GM18909 (cell line): ENCODE measurements at regions not wholly inside any gene's neighbourhood (a gene's known extent, or its start where the extent isn't known, plus 50 kb on each side); places are given as distances from the start of the nearest gene placed in this dataset.

ENCODE experiments used
- ATAC-seq: cut with Tn5 transposase; IDR thresholded peaks from one replicate; pipeline ENCODE4 v1.9.1; 2021; ENCODE audit warnings: mild to moderate bottlenecking; ENCODE audit not compliant: unreplicated experiment, poor library complexity

DNA sequence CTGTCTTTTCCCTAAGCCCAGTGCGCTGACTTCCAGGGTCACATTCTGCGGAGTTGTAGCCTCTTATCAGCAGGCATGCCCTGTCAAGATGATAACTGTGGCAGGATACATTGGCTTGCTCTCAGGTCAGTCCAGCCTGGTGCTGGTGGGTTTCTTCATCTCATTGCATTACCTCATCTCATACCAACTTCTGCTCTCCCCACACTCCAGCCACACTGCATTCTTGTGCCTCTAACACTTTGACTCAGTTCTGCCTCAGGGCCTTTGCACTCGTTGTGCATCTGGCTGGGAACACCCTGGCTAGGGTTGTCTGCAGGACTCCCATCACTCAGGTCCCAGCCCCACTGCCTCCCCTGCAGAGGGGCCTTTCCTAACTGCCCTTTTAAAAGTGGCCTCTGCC, 110.3 kb upstream of the BACH2 start:
- ATAC-seq, result no peak

DNA sequence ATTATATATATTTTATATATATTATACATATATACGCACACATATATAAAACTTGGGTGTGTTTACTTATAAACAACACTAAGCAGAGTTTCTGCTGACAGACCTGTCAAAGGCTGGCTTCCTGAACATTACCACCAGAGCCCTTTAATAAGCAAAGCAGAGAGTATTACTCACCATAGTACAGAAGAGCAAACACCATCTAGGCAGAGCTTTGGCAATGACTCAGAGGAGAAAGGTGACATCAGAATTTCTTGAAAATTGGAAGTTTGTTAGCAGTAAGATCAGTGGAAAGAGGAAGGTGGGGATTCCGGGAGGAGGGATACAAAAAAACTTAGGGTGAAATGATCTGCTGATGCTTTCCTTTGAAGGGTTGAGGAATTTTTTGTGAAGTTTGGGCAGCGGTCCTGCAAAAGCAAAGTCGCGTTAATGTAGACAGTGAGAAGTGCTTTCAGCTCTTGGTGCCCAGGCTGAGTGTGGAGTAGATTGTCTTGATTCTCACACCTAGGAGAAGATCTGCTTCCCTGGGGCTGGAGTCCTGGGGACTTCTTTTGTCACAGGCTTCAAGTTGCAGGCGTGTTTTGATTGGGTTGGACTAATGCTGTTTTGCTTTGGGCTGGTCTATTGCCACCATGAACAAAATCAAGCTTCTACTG, 109.6 kb upstream of the BACH2 start:
- ATAC-seq, result no peak

DNA sequence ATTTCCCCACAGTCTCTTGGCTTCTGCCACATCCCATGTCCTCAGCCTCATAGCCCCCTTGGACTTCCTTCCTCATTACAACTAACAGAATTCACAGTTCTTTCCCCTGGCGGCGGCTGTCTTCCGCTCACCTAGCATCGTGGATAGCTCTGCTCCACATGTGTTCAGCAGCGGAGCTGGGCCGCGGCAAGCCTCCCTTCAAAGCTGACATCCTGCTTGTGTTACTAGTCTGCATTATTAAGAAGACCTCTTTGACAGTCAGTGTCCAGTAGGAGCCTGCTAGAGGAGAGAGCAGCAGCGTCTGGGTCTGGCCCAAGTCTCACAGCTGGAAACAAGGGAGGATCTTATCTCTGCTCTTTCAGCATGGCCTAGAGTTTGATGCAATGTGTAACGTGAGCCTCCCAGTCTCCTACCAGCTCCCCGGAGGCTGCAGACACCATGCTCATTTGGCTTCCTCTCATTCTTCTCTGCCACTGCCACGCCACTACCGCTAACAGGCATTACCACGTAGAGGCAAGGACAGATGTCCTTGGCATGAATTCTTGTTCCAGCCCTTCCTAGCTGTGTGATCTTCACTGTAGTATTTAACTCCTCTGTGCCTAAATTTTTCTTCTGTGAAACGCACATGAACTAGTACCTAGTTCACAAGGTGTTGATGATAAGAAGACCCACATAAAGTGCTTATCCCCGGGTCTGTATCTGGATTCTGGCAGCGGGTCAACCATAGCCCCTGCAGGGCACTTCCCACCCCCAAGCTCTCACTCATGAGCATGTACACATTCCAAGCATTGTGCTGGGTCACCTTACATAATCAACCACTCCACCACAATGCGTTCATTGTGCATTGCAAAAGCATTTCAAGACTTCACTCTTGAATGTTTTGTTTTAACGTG, 107.1 kb upstream of the BACH2 start:
- ATAC-seq, result no peak

DNA sequence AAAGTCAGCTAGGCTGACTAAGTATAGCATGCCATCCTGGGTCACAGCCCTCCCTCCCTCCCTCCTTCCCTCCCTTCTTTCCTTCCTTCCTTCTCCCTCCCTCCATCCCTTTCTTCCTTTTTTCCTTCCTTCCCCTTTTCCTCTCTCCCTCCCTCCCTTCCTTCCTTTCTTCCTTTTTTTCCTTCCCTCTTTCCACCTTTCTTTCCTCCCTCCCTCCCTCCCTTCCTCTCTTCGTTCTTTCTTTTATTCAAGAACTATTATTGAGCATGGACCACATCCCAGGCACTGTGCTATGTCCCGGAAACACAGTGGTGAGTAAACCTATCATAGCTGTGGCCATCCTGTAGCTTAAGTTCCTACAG, 106.2 kb upstream of the BACH2 start:
- no peak for ATAC-seq

DNA sequence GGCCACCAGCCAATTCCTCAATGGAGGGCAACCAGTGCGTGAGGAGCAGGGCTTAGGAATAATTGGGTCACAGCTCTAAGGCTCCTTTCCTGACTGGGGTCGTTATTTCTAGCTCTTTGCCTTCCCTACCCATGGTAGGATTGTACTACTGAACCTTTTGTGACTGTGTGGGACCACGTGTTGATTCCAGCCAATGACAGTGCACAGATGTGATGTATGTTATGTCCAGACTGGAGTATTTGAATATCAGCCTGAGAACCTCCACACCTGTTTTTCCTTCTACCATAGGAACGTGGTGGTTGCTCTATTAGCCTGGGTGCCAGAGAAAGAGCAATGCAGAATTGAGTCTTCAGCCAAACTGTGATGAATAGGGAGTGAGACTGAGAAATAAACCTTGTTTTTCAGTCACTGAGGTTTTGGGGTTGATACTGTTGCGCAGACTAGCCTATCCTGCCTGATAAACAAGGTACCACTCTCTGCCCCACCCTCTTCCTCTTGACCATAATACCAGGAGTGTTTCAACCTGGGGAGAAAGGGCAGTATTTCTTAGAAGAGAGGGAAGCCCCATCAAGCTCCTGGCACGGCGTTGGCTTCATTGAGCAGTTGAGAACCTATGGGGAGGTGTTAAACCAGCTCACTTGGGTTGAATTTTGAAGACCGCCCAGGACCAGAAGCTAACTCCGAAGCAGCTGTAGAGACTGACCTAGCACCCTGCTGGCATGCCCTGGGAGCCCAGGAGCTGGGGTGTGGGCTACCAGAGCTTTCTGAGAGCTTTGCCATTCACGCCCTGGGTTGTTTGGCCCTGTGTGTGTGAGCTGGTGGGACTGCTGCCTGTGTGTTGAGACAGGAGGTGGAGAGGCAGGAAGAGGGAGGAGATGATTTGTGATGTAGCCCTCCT, 105.5 kb upstream of the BACH2 start:
- no peak for ATAC-seq

DNA sequence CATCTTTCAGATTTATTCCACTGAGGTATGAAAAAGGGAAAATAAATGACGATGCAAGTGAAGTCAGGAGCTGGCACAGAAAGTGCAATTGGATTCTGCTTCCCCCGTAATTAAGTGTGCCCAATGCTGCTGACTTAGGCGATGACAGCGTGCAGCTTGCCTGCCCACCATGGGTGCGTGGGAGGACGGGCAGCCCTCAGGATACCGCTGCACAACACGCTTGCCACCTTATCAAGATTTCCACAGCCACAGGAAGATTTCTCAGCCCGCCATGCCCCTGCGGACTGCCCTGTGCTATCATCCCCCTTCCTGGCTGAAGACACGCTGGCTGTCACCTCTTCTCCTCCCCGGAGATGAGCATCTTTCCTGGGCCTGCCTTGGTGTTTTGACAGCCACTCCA, 103.3 kb upstream of the BACH2 start:
- ATAC-seq, result no peak

DNA sequence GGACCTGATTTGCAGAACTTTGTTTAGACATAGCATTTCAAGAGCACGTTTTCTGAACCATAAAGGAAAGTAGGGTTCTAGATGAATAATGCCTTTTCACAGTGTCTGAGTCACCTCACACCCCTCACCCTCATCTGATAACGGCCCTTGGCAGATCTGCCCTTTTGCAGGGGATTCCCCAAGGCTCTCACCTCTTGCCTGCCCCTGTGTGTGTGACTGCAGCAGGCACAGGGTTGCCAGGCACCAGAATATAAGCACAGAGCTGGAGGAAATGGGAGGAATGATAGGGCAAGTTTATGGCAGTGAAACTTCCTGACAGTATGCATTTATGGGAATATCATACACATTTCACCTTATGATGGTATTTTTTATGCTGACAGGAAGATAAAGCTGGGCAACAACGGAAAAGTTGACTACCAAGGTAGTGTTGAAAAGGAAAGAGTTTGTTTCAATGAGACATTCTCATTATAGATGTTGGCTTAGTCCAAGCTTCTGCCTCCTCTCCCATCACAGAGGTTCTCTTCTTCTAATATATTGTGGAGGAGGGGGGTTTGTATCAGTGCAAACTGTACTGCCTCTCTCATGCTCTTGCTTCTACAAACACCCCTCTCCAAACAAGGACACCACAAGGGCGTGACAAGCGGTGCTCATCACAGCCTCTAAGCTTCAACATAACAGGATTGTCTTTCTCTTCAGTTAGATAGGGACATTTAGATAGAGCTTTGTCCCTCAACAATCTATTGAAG, 101.5 kb upstream of the BACH2 start:
- ATAC-seq, result peak; percentile 56

DNA sequence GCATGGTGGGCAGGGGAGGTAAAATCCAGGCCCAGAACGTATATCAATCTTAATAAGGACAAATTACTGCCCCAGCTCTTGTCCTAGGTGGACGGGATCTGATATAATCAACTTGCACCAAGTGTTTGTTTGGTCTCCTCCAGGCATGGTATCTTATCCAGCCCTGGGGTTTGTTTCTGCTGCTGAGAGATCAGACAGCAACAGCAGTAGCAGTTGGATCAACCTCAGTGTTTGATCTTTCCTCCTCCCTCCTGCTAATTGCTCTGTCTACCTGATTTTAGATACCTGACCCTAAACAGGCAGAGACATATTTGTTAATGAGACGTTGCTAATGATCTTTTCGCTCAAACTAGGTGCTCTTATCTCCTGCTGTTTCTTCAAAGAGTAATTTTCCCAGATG, 100.4 kb upstream of the BACH2 start:
- no peak for ATAC-seq

DNA sequence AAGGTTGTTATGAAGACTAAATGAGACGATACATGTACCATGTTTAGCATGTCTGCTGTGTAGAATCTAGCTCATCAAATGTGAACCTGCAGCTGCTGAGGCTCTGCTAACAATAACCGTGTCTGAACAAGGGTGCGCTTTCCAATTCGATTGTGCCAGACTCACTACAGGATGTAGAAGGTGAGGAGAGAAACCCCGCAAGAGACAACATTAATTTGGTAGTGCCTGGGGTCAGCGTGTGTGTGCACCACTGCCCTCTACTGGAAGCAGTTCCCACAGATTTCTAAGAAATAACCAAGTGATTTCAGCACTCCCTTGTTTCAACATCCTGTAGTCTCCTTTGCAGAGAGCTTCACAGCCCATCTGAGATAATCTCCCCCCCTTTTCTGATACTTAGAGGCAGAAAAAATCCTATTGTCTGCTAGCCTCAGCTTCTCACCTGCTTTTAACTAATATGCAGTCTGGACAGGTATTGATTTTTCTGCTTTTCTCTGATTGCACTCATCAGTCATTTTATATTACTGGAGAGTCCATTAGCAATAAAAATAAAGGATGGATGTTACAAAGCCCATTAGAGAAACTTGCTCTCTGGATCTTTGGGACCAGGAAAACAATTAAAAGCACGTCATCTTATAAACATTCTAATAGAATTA, 96.7 kb upstream of the BACH2 start:
- peak; percentile 71 for ATAC-seq

DNA sequence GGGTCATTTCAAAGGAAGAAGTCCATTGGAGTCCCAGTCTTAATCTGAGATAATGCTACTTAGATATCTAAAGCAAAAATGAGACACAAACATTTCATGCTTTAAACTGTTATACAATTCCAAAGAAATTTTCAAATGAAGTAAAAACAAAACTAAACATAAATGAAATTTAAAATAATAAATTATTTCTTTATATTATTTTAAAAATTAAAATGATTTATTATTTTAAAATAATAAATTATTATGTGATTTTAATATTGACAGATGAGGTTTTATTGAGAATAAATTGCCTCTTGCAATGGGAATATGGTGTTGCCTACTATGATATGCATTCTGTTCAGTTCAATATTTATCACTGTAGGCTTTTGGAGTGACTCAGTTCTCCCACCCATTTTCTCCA, 93.7 kb upstream of the BACH2 start:
- no peak for ATAC-seq

DNA sequence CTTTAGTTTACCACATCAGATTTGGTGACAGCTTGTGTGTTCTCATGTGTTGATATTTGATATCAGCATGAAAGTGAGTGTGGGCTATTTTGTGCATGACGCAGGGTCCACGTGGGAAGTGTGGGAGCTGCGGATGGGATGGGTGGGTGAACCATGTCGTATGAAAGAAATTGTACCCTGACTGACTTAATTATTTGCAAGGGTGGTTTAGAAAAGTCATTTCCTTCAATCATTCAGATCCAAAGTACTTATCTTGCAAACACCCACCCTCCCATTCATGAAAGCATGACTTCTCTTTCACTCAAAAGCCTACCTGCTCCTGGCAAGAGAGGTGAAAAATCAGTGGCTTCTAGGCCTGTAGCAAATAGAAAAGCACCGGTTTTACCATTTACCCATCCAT, 91.8 kb upstream of the BACH2 start:
- ATAC-seq, result no peak

DNA sequence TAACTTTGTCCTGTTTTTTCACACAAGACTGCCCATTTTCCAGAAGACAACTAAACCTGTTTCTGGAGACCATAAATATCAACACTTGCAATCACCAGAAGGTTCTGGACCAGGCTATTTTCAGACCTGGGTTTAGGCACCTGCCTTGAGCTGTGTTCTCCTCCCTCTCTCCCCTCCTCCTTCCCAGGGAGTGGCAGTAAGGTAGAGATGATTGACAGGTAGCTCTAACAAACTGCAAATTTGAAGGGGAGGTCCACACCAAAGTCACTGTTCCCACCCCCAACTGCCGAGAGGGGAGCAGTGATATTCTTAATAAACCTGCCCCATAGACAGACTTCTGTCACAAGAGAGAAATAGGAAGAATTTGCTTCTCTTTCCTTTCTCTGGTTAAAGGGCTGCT, 91.2 kb upstream of the BACH2 start:
- ATAC-seq, result no peak

DNA sequence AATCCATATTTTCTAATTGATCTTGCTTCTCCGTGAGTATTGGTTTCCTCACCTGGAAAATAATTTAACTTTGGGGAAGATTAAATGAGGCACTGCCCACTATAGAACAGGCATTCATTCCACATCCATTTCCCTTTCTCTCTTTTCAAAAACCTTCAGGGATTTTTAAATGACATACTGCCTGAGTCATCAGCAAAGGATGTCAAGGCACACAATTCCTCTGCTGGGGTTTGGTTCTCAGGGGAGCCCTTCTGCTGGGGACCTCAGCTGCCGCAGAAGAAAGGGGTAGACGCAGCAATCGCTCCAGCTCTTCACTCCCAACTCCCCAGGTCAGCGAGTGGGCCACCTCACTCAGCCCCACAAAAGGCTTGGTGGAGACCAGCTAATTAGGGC, 90.7 kb upstream of the BACH2 start:
- ATAC-seq, result no peak

DNA sequence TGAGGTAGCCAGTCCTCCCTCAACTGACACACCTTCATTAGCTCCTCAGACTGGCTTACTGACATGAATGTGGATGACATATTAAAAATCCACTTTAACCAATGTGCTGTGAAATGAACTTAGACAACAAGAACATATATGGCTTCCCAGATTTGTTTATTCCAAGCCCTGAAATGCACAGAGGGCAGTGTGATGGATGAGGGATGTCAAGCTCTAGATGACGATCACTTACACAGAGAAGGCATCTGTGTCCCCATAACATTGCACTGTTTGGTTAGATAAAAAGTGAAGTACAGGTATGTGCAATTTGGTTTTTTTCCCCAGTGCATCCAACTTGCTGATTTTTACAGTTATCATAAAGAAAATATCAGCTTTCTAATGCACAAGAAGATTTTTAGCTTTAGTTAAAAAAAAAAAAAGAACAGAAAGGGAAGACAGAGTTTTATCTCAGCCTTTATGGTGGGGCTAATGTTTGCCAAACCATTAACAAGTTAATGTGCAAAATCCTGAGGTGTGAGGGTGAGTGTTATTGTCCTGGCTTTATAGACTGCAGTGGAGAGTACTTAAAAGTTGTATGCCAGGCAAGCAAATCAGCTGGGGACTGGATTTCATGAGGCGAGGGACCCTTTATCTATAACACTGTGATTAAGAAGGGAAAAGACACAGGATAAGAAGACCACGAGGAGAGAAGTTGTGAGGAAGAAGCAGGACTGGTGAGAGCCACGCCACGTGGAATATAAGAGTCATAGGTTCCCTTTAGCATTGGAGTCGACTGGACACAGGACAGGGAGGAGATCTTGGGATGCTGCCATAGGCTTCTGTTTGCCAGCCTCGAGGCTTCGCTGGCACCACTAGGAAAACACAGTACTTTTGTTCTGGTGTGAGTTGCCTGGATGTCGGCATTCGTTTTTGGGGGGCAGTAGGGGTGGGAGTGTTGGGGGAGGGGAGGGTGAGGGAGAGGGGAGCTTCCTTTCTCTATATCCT, 90.0 kb upstream of the BACH2 start:
- no peak for ATAC-seq

DNA sequence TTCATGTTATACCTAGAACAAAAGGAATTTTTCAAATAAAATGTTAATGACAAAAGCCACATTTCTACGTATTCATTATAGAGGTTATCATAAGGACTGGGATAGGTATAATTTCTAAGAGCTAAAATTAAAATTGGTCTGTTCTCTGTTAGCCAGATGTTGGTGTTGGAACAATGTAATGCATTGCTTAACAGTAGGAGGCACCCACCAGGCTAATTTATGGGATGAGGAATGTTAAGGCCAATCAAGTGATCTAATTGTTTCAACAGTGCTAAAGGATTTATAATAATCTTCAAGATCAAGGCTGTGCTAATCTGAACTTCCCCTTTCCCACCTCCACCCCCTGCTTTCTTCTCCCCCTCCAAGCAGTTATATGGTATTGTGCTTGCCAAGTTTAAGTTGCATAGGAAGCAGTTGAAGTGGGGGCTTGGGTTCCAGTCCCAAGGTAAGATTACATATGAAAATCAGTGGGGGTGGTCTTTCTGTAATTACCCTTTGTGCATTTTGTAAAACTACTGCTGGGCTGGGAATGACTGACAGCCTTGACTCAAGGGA, 89.2 kb upstream of the BACH2 start:
- ATAC-seq, result no peak

DNA sequence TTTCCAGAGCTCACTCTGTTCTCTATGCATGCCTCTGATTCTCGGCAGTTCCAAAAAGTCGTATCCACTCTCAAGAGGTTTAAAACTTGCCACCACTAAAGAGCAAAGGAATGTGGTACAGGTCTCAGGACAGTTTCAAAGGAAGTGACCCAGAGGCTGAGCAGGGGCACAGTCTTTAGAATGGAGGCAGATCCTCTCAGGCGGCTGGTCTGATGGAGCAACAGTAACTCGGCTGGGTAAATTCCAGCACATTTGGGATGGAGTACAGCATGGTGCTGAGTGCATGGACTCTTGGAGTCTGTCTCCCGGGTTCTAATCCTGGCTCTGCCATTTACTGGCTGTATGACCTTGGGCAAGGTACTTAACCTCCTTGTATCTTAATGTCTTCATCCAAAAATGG, 88.1 kb upstream of the BACH2 start:
- no peak for ATAC-seq

DNA sequence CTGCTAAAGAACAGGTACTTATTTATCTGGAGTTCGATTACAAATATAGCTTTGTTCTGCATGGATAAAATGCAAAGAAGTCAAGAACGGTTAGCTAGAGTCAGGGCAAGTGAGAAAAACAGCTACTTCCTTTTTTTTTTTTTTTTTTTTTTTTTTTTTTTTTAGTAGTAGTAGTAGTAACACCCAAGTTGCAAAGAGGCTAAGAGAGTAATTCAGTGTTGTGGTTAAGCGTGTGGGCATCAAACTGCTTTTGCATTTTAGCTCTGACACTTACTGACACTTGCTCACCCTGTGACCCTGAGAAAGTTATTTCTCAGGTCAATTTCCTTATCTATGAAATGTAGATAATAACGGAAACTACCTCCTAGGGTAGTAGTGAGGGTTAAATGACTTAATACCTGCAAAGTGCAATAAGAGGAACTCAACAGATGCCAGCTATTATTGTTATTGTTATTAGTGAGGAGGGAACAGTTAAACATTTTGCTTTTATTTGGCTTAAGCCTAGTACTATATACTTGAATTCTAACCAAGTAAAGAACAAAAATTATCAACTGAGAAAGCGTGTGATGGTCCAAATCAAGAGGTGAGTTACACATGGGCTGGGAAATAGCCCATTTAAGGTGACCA, 86.7 kb upstream of the BACH2 start:
- peak; percentile 80 for ATAC-seq

DNA sequence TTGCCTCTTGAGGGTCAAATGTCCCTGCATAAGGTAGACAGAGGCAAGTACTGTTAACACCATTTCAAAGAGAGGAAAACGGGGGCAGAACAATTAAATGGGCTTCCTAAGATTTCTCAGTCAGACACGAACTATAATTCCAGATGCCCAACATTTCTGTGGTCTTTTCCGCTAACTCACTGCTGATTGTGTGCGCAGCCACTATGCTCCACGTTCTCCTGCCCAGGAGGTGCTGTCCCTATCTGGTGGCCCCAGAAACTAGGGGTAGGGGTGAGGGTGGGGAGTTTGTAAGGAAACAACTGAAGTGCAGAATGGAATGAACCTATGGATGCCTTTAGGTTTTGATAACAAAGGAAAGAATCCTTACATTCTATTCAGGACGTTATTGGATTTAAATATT, 86.1 kb upstream of the BACH2 start:
- peak; percentile 5 for ATAC-seq
